Left lung (tissue), 4 donors: ENCODE measurements at regions not wholly inside any gene's neighbourhood (a gene's known extent, or its start where the extent isn't known, plus 50 kb on each side); places are given as distances from the start of the nearest gene placed in this dataset.

Experiments used
- ATAC-seq: fragments of 200-7000 bp; cut with Tn5 transposase; one replicate; pipeline ENCODE4 v1.9.1; 2020; ENCODE audit warnings: moderate library complexity
- DNase-seq, 4 donors: peaks; one replicate each; pipeline ENCODE4 v3.0.0-alpha.2; 2013 to 2020
- H3K27ac ChIP-seq, 2 donors: fragments of 200-600 bp; sonication (generic) in 1 of 2; one replicate each; pipeline versions ENCODE4 v1.5.0 to v1.8.0; 2020 to 2021
- H3K27me3 ChIP-seq, 2 donors: fragments of 200-600 bp; sonication (generic) in 1 of 2; one replicate each; pipeline versions ENCODE4 v1.5.0 to v1.8.0; 2020 to 2021
- H3K36me3 ChIP-seq, 2 donors: fragments of 200-600 bp; sonication (generic) in 1 of 2; one replicate each; pipeline versions ENCODE4 v1.5.0 to v1.8.0; 2020 to 2021
- H3K4me1 ChIP-seq, 2 donors: fragments of 200-600 bp; one replicate each; pipeline ENCODE4 v1.8.0; 2021
- H3K4me3 ChIP-seq, 2 donors: fragments of 200-600 bp; sonication (generic) in 1 of 2; one replicate each; pipeline versions ENCODE4 v1.5.0 to v1.8.0; 2020 to 2021; ENCODE audit warnings: mild to moderate bottlenecking in 1 of 2
- H3K9me3 ChIP-seq, 2 donors: fragments of 200-600 bp; sonication (generic) in 1 of 2; one replicate each; pipeline versions ENCODE4 v1.5.0 to v1.8.0; 2020 to 2021
- CTCF ChIP-seq, 2 donors: fragments of 200-600 bp; sonication (generic) in 1 of 2; IDR thresholded peaks; one replicate each; pipeline versions ENCODE4 v1.5.0 to v1.8.0; 2021; ENCODE audit warnings: antibody characterized with exemption in 2 of 2
- intact Hi-C, 2 donors: fragments of 100-400 bp; cut with DNase I; formaldehyde crosslinking; loops; one replicate each; pipeline versions ENCODE4 v1.11.2 to v1.14.2; 2022
- donor health status: DM: no; HTN: yes; CAD: no.
- donor health status: DM: no; HTN: no; CAD: no.

GRCh38 chr2:234430871-234431270 lies 66.0 kb downstream of the ARL4C start:
- Histone ChIP-seq H3K9me3 (no peaks in the 10 kb centered on the region), H3K4me3 (no peak overlapping the region), H3K36me3 (no peaks in the 10 kb centered on the region), H3K27me3 (no peaks in the 10 kb centered on the region), H3K27ac (no peak overlapping the region), H3K4me1 (peaks cover 0 to 25% of the 10 kb centered on the region in 2 donors)
- TF ChIP-seq CTCF (IDR thresholded peaks at IDR 0.05), result no peak
- ATAC-seq, result no peak
- no peak for DNase-seq
- intact Hi-C loops, result no loop called here

GRCh38 chr2:234429265-234429664 lies 67.6 kb downstream of the ARL4C start:
- Histone ChIP-seq H3K4me3 (no peak overlapping the region), H3K27me3 (no peaks in the 10 kb centered on the region), H3K27ac (no peak overlapping the region), H3K36me3 (no peaks in the 10 kb centered on the region), H3K4me1 (peaks cover 0 to 31% of the 10 kb centered on the region in 2 donors), H3K9me3 (no peaks in the 10 kb centered on the region)
- intact Hi-C loops, result no loop called here
- DNase-seq (no peak), ATAC-seq (no peak)
- no peak for TF ChIP-seq CTCF (IDR thresholded peaks at IDR 0.05)

- Histone ChIP-seq H3K4me3 (no peak overlapping the region), H3K27ac (peak overlapping the region in 1 of 2 donors; percentile 54), H3K36me3 (no peaks in the 10 kb centered on the region), H3K9me3 (no peaks in the 10 kb centered on the region), H3K4me1 (peaks cover 3 to 42% of the 10 kb centered on the region in 2 donors), H3K27me3 (no peaks in the 10 kb centered on the region)
- intact Hi-C loops, result no loop called here
- ATAC-seq (peak; percentile 67), DNase-seq (peak in 2 of 4 donors; percentile 26 to 52)
- no peak for TF ChIP-seq CTCF (IDR thresholded peaks at IDR 0.05)
Observed at GRCh38 chr2:234427081-234428061, 69.5 kb downstream of the ARL4C start.

GRCh38 chr2:234426616-234427015 lies 70.3 kb downstream of the ARL4C start:
- Histone ChIP-seq H3K4me1 (peaks cover 4 to 50% of the 10 kb centered on the region in 2 donors), H3K9me3 (no peaks in the 10 kb centered on the region), H3K27me3 (no peaks in the 10 kb centered on the region), H3K27ac (peak overlapping the region in 1 of 2 donors; percentile 54), H3K4me3 (no peak overlapping the region), H3K36me3 (no peaks in the 10 kb centered on the region)
- intact Hi-C loops, result no loop called here
- no peak for DNase-seq
- no peak for TF ChIP-seq CTCF (IDR thresholded peaks at IDR 0.05)
- no peak for ATAC-seq
